GM12892 (cell line): ENCODE measurements at regions not wholly inside any gene's neighbourhood (a gene's known extent, or its start where the extent isn't known, plus 50 kb on each side); places are given as distances from the start of the nearest gene placed in this dataset.

ENCODE experiments used
- POLR2A ChIP-seq: IDR thresholded peaks from 2 replicates; pipeline ENCODE4 v1.6.1; 2011; ENCODE audit warnings: low read depth, low read length, control low read depth
- POLR2AphosphoS5 ChIP-seq: IDR thresholded peaks from 2 replicates; pipeline ENCODE4 v1.6.1; 2011; ENCODE audit warnings: low read depth, low read length, control low read depth

- TF ChIP-seq POLR2A = no peak
- no peak for TF ChIP-seq POLR2AphosphoS5
Observed at GRCh38 chr22:47303161-47303890, 540.9 kb downstream of the TBC1D22A start.
